Ishikawa (cell line): ENCODE measurements at regions not wholly inside any gene's neighbourhood (a gene's known extent, or its start where the extent isn't known, plus 50 kb on each side); places are given as distances from the start of the nearest gene placed in this dataset.

ENCODE experiments used
- CEBPB ChIP-seq: IDR thresholded peaks from 2 replicates; pipeline ENCODE4 v1.6.1; 2012
- CREB1 ChIP-seq: IDR thresholded peaks from 2 replicates; pipeline ENCODE4 v1.6.1; 2012; ENCODE audit warnings: low read depth
- EGR1 ChIP-seq: IDR thresholded peaks from 2 replicates; pipeline ENCODE4 v1.6.1; 2012
- EP300 ChIP-seq: IDR thresholded peaks from 2 replicates; pipeline ENCODE4 v1.6.1; 2012; ENCODE audit warnings: borderline replicate concordance
- TAF1 ChIP-seq: IDR thresholded peaks from 2 replicates; pipeline ENCODE4 v1.6.1; 2012; ENCODE audit warnings: low read depth, mild to moderate bottlenecking
- TCF12 ChIP-seq: IDR thresholded peaks from 2 replicates; pipeline ENCODE4 v1.6.1; 2012; ENCODE audit warnings: low read depth
- TF ChIP-seq, protein P1 (sequence below): IDR thresholded peaks from 2 replicates; pipeline ENCODE4 v1.6.1; 2012
- TF ChIP-seq, protein P2 (sequence below): IDR thresholded peaks from 2 replicates; pipeline ENCODE4 v1.6.1; 2012

DNA sequence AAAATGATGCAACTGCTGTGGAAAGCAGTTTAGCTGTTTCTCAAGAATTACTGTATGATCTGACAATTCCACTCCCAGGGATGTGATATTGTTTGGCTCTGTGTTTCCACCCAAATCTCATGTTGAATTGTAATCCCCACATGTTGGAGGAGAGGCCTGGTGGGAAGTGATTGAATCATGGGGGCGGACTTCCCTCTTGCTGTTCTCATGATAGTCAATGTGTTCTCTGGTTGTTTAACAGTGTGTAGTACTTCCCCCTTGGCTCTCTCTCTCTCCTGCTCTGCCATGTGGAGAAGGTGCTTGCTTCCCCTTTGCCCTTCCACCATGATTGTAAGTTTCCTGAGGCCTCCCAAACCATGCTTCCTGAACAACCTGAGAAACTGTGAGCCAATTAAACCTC, 93.4 kb upstream of the CPM start:
- TF ChIP-seq EGR1 (no peak), CREB1 (no peak), TAF1 (no peak), CEBPB (no peak), EP300 (no peak), TCF12 (no peak)
- TF ChIP-seq, protein P1, sequence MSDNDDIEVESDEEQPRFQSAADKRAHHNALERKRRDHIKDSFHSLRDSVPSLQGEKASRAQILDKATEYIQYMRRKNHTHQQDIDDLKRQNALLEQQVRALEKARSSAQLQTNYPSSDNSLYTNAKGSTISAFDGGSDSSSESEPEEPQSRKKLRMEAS = no peak
- TF ChIP-seq, protein P2, sequence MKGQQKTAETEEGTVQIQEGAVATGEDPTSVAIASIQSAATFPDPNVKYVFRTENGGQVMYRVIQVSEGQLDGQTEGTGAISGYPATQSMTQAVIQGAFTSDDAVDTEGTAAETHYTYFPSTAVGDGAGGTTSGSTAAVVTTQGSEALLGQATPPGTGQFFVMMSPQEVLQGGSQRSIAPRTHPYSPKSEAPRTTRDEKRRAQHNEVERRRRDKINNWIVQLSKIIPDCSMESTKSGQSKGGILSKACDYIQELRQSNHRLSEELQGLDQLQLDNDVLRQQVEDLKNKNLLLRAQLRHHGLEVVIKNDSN = no peak
